GM19468 (cell line): ENCODE measurements at regions not wholly inside any gene's neighbourhood (a gene's known extent, or its start where the extent isn't known, plus 50 kb on each side); places are given as distances from the start of the nearest gene placed in this dataset.
"Not testable (repeated sequence)": the region's sequence is repeated elsewhere in the genome, so short reads cannot be mapped to it uniquely, and the experiment has no call there.

ENCODE experiments used
- ATAC-seq: cut with Tn5 transposase; IDR thresholded peaks from one replicate; pipeline ENCODE4 v1.9.1; 2021; ENCODE audit warnings: mild to moderate bottlenecking, moderate library complexity, moderate number of reproducible peaks; ENCODE audit not compliant: unreplicated experiment; ENCODE audit errors: extremely low read depth

DNA sequence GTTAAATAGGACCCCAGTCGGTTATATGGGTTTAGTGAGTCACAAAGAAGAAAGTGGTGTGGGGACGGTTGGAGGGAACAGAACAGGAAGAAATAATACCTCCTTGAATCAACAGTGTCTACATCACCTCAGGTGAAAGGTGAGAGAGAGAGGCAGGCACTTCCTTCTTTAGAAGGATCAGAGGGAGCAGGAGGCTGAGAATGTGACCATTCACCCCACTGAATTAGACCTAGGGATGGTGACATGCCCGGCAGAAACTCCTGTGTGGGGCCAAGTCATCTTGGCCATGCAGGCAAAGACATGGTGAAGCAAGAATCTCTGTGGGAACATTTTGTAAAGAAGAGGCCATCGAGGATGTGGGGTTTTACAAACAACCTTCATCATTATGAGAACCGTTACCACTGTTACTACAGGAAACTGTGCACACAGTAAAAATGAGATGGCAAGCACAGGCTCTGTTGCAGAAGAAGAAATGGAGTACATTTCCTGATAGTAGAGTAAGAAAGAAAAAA, 1196.9 kb downstream of the VRK1 start:
- ATAC-seq, result no peak

DNA sequence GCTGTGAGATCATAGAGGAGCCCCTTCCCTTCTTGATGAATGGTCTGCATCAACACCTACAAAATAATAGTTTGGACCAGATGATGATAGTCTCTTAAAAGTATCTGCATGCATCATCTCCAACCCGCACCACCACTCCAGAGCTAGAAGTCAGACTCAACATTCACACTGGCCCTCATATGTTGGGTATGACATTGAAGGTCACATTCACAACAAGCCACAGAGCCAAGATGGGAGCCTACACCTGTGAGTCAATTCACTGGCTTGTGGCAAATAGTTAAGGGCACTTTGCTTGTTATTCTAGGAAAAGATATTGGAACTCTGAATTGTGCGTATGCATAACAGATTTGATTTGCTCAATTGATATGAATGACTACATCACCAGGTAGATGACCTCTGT, 1197.9 kb downstream of the VRK1 start:
- ATAC-seq, result no peak

GRCh38 chr14:97995531-97995930, 1198.3 kb downstream of the VRK1 start:
- ATAC-seq, result no peak

DNA sequence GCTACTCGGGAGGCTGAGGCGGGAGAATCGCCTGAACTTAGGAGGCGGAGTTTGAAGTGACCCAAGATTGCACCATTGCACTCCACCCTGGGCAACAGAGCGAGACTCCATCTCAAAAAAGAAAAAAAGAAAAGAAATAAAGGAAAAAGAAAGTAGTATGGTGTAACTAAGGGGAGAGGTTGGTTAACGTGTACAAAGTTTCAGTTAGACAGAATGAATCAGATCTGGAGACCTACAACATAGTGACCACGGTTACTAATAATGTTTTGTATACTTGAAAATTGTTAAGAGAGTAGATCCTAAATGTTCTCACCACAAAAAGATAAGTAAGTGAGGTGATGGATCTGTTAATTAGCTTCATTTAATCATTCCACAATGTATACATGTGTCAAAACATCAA, 1208.8 kb downstream of the VRK1 start:
- ATAC-seq, result no peak

DNA sequence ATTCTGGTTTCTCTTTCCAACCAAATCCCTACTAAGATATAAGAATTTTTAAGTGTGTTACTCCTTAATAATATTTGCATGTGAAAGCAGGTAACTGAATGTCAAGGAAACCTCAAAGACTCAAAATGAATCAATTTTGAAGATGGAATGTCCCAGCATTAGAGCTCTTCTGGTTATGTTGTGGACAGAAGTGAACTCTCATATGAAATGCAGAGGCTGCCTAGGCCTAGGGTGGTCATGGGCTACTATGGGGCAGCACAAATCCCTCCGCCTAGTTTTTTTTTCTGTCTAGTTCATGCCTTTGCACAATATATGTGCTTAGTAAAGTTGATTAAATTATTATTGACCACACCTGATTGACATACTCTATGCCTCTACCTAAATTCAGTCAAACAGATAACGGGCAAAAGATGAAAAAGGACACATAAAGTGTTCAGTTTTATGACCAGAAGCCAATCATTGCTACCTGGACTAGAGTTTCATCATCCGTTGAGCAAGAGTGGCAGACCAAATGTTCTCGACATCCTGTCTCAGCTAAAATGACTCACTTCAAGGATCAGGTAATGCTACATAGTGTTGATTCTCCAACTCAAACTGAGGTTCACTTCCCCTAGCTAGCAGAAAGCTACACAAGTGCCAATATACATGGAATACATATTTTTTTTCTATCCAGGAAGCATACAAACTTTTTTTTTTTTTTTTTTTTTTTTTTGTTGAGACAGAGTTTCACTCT, 1211.4 kb downstream of the VRK1 start:
- no peak for ATAC-seq

DNA sequence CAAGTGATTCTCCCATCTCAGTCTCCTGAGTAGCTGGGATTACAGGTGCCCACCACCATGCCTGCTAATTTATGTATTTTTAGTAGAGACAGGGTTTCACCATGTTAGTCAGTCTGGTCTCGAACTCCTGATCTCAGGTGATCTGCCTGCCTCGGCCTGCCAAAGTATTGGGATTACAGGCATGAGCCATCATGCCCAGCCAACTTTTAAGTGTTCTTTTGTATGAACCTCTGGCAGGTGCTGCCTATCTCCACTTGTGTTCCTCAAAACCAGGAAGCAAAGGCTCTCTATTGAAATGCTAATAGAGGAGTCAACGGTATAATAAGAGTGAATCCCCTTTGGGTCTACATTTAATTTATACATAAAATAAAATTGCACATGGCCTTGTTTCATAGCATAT, 1212.0 kb downstream of the VRK1 start:
- ATAC-seq, result not testable (repeated sequence)

DNA sequence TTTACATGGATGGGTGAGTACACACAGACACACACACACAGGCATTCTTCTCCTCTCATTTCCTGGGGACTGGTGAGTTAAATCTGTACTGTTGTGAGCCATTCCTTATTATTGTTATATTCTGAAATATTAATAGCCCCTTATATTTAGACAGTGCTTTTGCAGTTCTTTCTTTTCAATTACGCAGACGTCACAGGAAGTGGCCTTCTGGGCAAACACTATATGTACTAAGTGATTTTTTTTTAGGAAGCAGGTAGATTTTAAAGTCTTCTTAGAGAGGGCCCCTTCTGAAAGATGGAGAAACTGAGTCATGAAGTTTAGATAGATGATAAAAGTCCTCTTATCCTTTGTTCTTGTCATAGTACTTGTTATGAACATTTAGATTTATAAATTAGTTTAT, 1213.6 kb downstream of the VRK1 start:
- ATAC-seq, result no peak

DNA sequence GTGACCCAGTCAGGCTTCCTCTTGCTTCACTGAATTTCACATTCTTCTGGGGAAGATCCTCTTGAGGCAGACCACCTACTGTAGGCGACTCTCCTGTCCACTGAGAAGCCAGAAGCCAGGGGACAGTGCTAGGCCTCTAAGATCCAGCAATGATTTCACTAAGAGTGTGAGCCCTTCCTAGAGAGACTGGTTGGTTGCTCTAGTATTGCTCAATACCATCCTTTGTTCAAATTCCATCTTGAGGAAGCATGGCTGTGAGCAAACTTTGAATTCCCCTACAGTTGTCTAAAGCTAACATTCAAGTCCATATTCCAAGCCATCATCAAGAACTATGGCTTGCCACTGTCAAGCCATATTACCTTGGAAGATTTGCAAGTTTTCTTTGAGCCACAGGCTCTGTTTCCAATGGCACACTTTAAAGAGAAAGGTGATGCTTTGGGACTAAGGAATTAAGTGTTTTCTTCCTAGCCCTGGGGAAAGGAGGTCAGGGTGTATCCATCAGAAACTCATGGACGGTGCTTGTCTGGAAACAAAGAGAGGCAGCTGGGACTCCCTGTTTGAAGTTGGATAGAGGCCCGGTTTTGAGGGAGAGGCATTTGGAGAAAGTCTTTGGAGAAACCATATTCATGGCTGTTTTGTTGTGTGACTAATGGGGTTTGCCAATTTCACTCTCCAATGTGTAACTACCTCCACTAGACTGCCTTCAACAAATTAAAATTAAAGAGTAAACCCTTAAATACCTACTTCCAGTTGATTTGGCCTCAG, 1217.9 kb downstream of the VRK1 start:
- ATAC-seq, result no peak

DNA sequence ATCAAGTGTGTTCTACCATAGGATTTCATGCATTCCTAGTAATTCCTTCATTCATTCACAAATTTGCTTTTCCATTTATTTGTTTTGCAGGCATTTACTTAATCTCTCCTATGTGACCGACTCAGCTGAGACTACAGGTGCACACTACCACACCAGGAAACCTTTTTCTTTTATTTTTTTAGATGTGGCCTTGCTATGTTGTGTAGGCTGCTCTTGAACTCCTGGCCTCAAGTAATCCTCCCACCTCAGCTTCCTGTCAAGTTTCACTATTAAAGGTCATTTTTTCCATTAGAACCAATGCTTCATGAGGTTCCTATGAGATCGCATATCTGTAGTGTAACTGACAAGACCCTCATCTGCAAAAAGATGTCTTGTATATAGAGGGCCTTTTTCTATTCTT, 1218.7 kb downstream of the VRK1 start:
- no peak for ATAC-seq

GRCh38 chr14:98018628-98019027, 1221.4 kb downstream of the VRK1 start:
- ATAC-seq, result no peak

DNA sequence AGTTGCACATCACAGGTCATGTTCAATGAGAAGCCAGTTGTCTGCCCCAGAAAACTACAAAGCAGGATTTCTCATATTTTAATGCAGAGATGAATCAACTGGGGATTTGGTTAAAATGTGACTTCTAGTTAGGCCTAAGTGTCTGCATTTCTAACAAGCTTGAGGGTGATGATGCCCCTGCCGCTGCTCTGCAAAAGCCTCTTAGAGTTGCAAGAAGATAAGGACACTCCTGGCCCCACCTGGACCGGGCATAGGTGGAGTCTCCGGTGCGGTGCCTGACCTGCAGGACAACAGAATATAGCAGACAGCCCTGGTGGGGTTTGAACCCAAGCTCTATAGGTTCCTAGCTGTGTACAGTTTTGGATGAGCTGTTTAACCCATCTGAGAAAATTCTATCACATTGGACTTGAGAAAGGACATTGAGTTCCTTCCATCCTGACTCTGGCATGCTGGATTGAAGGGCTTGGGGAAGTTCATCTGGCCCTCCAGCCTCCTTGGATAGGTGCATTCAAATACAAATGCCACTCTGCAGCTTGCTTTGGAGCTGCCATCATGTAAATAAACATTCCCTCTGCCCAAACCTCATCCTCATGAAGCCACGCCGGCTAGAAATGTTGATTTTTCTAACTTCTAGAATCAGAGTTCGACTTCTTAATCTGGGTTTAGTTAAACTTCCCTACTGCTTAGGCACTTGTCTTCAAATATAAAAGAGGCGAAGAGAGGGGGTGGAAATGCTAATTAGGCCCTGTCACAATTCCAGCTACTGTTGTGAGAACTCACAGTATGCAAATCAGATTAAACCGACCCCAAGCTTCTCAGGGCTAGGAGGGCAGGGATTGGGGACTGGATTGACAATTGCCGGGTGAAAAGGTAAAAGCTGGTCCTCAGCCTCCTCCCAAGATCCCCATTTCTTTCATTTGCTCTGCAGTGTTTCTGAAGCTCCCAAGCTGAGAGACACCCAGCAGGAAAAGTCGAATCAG, 1225.6 kb downstream of the VRK1 start:
- no peak for ATAC-seq

DNA sequence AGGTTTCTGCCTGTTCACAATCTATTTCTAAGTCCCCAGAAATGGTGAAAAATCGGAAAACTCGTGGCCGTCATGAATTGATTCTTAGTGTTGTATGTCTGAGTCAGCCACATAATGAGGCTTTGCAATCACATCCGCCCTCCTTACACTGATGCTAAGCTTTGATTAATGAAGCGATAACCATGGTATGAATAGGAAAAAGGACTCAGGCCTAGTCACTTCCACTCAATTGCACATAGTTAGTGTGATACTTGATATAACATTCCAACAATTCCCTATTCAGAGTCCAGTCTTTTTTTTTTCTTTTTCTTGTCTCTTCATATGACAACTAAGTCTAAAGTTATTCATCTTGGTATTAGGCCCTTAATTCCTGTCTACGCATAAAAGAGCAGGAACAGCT, 1231.0 kb downstream of the VRK1 start:
- no peak for ATAC-seq

DNA sequence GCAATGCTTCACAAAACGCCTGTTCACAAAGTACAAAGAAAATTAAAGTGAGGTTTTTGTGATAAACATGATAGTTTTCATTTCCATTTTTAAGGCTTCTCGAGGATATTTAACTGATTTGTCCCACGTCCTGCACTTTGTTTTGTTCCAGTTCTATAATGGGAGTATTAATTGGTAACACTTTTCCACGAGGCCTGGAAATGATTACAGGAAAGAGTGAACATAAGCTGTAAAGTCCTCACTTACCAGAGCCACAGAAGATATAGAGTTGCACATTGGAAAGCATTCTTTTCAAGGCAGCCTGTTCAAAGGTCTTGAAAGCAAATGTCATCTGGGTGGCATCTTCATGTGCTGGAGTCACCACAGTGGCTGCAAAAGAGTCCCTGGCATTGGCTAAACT, 1236.6 kb downstream of the BCL11B start:
- no peak for ATAC-seq

DNA sequence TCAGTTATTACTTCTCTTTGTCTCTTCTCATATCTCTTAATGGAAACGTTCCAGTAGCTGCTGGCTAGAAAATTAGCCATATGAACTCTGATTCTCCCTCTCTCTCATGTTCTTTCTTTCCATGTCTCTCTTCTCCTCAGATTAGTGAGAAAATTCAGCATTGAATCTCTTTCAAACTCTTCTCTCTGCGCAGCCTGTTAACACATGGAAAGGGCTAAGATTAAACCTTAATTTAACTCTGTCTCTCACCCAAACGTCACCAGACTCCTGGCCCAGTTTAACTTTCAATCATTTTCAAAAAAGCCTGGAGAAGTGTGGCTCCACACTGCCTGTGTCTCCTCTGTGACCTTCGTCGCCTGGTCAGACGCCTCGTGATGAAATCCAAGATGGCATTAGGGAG, 1234.2 kb downstream of the BCL11B start:
- ATAC-seq, result no peak

- ATAC-seq, result no peak
These were observed 1215.1 kb downstream of the BCL11B start for GRCh38 chr14:98056946-98057345.

- ATAC-seq, result no peak
These were observed 1212.9 kb downstream of the BCL11B start for GRCh38 chr14:98059106-98059505.

GRCh38 chr14:98062083-98062482, 1209.9 kb downstream of the BCL11B start:
- no peak for ATAC-seq

DNA sequence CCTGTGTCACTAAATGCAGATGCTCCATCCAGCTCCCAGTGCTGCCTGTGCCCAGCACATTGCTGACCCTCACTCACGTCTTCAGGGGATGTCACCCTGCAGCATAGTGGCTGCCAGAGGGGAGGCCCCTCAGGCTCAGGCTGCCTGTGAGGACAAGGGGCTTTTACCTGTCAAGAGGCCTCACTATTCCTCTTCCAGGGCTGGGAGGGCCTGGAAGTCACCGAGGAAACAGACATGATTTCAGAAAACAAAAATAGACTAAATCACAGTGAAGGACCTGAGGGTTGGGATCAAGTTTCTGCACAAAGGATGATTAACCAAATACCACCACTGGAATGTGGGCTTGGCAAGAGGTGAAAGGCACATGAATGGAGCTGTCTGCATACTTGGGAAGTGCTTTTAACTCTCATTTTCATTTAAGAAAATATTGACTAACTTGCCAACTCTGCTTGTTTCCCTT, 1202.3 kb downstream of the BCL11B start:
- ATAC-seq, result no peak

GRCh38 chr14:98070536-98070935, 1201.5 kb downstream of the BCL11B start:
- no peak for ATAC-seq

DNA sequence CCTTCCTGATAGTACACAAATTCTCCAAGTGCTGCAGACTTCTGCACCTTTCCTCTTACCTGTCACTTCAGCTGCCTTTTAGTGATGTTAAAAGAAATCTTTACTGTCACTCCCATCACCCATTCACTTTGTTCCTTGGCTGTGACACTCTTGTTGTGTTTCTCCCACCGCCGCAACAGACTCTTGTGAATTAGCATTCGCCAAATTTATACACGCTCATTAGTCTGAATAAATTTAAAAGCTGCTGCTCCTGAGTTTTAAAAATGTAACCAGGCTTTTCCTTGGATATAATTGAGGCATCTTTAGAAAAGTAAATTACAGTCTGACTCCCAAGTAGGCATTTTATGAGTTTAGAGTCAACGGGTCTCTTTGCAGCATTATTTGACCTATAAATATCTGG, 1197.9 kb downstream of the BCL11B start:
- no peak for ATAC-seq
